HG03565 (cell line): ENCODE measurements at regions not wholly inside any gene's neighbourhood (a gene's known extent, or its start where the extent isn't known, plus 50 kb on each side); places are given as distances from the start of the nearest gene placed in this dataset.
A peak's percentile ranks its signal among the peaks of the same experiment; 100 is the strongest.
"Not testable (repeated sequence)": the region's sequence is repeated elsewhere in the genome, so short reads cannot be mapped to it uniquely, and the experiment has no call there.

Experiments used
- ATAC-seq: cut with Tn5 transposase; IDR thresholded peaks from one replicate; pipeline ENCODE4 v1.9.1; 2021; ENCODE audit warnings: mild to moderate bottlenecking, moderate library complexity; ENCODE audit not compliant: unreplicated experiment

DNA sequence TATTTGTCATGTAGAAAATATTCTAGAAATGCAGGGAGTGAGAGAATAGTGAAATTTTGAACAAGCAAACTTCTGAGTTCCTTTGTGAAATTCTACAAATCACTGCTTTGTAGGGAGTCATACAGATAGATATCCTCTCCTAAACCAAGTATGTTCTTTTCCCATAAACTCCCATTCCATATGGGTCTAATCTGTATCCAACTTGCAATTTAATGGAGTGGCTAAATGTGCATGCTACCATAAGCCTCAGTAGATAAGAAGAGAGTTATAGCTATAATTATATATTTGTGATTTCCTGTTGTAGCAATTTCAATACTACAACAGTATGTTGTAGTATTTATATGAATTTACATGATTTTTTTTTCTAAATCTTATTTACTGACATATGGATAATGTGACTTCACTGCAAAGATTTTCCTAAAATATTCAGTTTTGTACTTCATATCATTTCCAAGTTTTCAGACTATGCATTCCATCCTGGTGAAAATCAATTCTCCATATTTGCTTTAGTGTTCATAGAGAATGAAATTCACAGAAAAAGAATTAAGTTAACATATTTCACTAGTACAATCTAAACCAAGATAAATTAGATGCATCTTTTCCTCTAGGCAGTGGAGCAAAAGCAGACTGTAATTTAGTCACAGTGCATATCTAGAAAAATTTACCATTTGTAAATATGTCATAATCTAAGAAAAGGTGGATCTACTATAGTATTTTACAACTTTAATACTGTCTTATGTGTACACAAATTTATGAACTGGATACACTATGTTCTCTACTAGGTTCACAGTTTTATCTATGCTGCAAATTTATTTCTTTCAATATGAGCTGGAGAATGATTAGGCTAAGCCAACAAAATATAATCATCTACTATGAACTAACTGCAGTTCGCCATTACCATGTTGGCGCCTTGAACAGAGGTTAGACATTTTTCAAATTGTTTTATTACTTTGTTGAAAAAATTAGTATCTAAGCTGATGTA is 372.9 kb upstream of the NDST3 start:
- no peak for ATAC-seq

DNA sequence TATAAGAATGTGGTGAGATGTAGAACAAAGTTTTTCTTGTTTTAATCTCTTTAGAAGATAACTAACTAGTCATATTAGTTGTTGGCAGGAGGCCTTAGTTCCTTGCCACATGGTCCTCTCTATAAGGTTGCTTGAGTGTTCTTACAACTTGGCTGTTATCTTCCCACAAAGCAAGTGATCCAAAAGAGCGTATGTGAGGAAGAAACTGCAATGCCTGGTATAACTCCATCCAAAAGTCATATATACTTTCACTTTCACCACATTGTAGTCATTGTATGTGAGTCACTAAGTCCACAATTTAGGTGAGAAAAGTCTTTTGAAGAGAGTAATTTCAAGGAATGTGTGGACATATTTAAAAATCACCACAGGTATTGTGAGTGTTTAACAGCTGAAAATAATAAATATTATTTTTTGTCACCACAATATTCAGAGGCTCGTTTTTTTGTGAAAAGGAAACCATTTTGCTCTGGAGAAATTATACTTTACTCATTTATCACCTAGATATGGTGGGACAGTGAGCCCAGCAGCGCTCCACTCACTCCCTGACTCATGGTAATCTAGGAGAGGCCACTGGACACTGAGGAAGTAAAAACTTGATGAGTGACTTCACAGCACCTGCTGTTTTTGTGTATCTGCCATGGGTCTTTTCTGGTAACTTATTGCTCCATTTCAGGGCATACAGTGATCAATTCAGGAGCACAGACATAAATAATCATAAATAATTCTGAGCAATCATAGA is 369.4 kb upstream of the NDST3 start:
- no peak for ATAC-seq

DNA sequence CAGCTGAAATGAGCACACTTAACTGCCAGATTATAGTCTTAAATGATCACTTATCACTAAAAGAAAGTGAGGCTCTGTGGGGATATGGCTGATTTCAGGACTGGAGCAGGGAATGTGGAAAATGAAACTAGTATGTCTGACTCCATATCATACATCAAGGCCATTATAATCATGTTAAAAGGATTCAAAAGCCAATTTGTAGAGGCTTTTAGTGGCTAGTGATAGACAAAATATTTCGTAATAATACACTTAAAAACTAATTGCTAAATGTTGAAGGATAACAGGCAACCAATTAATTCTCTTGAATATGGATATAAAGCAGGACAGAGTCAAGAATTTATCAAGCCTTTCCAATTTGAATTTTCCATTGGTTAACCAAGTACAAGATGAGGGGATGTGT is 358.1 kb upstream of the NDST3 start:
- no peak for ATAC-seq

GRCh38 chr4:117678861-117679260 is 355.4 kb upstream of the NDST3 start:
- ATAC-seq, result no peak

- ATAC-seq, result no peak
Observed at GRCh38 chr4:117691572-117692351, 342.5 kb upstream of the NDST3 start.

DNA sequence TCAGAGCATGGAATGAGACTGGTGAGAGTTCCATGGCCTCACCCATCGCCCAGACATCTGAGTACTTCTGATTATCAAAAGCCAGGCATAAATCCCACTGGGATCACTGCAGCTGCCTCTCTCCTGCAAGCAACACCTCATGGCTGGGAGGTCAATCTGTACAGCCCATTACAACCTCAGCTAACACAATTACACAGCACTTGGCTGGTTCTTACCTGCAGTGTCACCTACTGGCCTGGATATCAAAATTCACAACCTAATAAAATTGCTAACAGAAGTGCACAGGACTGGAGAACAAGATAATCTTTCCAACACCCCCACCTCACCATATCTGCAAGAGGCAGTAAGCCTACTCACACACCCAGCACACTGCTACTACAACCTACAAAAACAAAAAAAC is 341.7 kb upstream of the NDST3 start:
- ATAC-seq, result no peak

GRCh38 chr4:117699595-117699994 is 334.7 kb upstream of the NDST3 start:
- no peak for ATAC-seq

- ATAC-seq, result peak; percentile 65
Observed at GRCh38 chr4:117700111-117700892, 334.0 kb upstream of the NDST3 start.

DNA sequence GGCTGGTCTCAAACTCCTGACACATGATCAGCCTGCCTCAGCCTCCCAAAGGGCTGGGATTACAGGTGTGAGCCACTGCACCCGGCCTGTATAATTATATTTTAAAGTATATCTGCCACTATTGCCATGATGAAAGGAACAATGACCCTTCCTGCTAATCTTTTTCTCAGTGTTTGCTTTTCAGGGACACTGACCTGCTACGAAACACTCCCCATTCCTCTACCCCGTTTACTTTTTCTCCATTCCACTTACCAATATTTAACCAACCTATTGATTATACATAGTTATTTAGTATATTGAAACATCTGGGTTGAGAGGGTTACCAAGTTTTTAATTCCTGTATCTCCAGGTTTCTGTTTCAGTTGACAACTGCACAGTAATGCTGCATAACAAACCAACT is 331.9 kb upstream of the NDST3 start:
- no peak for ATAC-seq

DNA sequence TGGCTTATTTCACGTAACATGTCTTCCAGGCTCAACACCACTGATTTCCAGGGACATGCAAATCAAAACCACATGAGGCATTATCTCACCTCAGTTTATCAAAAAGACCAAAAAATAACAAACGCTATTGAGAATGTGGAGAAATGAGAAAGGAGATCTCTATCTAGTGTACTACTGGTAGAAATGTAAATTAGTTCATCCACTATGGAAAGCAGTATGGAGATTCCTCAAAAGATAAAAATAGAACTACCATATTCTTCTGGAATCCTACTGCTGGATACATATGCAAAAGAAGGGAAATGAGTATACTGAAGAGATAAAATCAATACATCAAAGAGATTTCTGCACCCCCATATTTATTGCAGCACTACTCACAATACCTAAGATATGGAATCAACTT is 329.6 kb upstream of the NDST3 start:
- ATAC-seq, result no peak

GRCh38 chr4:117740736-117741135 is 293.6 kb upstream of the NDST3 start:
- no peak for ATAC-seq

- ATAC-seq, result not testable (repeated sequence)
Observed at GRCh38 chr4:117745379-117745778, 288.9 kb upstream of the NDST3 start.

DNA sequence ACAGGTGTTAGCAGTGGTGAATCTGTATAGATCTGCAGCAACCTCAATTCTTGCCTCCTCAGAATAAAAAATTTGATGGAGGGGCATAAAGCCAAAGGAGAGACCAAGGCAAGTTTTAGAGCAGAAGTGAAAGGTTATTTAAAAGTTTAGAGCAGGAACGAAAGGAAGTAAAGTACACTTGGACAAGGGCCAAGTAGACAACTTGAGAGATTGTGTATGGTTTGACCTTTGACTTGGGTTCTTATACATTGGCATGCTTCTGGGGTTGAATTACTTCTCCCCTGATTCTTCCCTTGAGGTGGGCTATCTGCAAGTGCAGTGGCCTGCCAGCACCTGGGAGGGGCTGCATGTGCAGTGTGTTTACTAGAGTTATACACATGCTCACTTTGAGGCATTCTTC is 278.8 kb upstream of the NDST3 start:
- ATAC-seq, result no peak

DNA sequence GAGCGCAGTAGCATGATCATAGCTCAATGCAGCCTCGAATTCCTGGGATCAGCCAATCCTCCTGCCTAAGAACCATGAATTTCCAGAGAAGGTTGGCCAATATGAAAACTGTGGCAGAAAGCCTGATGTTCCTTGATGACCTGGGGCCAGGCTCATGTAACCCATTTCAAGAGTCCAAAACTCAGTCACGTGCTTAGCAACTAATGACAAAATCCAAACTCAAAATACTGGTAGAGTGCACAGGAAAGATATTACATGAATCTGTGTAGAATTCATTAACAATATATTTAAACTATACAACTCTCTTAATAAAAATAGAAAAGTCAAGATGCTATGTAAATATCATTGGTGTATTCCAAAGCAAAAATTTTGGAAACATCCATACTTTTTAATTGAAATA is 265.7 kb upstream of the NDST3 start:
- ATAC-seq, result no peak

DNA sequence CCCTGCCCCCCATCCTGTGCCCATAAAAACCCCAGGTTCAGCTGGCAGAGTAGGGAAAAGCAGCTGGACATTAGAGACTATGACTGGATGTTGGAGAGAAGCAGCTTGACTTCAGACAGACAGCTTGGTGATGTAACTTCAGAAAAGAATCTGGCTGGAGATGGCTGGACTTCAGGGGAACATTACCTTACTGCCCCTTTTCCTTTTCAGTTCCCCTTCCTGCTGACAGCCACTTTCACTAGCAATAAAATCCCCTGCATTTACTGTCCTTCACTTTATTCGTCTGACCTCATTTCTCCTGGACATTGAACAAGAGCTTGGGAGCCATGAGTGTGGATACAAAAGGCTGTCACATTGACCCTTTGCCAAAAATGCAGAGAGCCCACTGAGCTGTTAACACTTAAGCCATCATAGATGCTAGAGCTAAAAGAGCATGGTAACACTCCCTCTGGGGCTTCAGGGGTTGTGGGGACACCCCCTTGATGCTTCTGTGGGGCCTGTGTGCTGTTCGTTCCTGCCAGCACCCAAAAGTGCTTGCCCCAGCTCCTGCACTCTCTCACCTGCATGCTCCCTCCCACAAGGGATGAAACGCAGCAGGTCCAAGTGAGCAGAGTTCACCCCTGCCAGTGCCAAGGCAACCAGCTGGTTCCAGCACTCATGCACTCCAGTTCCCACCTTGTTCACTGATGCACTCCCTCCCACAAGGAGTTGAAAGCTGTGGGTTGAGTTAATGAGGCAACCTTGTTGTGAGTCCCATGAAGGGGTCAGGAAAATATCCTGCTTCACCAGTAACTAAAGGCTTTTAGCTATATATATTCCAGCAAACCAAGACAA is 263.8 kb upstream of the NDST3 start:
- ATAC-seq, result no peak

DNA sequence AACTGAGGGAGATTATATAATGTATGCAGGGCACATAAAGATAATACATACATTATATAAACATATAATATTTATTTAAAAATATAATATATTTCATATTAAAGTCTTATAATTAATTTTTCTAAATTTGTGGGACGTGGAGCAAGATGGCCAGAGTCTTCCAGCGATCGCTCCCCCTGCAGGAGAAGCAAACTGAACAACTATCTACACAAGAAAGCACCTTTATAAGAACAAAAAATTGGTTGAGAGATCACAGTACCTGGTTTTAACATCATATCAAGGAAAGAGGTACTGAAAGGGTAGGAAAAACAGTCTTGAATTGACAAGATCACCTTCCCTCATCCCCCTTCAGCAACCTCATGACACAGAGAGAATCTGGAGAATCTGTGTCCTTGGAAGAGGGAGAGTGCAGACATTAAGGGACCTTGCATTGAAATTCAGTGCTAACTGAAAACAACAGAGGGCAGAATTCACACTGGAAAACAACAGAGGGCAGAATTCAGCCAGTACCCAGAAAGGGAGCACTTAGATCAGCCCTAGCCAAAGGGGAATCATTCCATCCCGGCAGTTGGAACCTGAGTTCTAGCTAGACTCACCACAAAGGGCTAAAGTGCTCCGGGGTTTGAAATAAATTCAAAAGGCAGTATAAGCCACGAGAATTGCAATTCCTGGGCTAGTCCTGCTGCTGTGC is 262.5 kb upstream of the NDST3 start:
- ATAC-seq, result no peak

DNA sequence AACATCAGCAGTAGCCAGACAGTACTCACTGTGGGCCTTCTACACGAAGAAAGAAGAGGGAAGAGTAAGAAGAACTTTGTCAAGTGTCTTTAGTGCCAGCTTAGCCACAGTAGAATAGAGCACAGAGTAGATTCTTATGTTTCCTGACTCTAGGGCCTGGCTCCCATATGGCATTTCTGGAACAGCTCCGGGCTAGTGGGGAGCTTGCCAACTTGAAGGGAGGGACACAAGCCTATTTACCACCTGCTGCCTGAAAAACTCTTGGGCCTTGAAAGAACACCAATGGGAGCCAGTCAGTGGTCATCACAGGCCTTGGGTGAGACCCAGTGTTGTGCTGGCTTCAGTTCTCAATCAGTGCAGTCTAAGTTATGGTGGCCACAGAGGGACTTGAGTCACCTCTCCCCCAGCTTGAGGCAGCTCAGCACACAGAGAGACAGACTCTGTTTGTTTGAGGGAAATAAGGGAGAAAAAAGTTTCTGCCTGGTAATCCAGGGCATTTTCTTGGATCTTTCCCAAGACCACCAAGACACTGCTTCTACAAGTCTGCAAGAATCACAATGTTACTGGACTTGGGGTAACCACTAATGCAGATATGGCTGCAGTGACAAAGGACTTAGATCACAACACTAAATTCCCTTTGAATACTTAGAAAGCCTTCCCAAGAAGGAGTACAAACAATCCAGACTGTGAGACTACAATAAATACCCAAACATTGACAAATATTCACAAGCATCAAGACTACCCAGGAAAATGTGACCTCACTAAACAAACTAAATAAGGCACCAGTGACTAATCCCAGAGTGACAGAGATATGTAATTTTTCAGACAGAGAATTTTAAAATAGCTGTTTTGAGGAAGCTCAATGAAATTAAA is 261.0 kb upstream of the NDST3 start:
- no peak for ATAC-seq

DNA sequence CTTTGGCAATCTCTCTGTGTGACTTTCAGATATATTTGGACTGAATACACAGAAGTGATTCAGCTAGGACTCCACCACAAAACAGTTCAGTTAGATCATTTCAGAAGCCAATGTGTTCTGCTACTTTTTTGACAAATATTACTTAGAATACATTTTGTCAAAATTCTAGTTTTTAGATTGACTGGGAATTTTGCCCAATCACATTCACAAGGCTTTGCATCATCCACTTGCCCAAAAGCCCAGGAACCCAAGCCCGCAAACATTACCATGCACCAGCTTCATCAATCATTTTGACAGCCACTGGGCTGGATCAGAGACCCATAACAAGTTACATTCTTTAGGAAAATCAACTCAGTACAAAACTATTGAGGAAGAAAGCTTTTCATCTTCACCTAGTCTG is 256.6 kb upstream of the NDST3 start:
- no peak for ATAC-seq
